Smooth muscle cell (in vitro differentiated cells): ENCODE measurements at regions not wholly inside any gene's neighbourhood (a gene's known extent, or its start where the extent isn't known, plus 50 kb on each side); places are given as distances from the start of the nearest gene placed in this dataset.

Experiments used
- DNase-seq: peaks from one replicate; lab custom pipeline; 2025; ENCODE audit not compliant: unreplicated experiment; lab: John Stamatoyannopoulos, UW
- H2AFZ ChIP-seq: fragments of 200-600 bp; sonication (generic); 2 replicates; pipeline ENCODE4 v1.6.0; 2016; ENCODE audit warnings: antibody characterized with exemption, low read depth, mild to moderate bottlenecking
- H3F3A ChIP-seq: fragments of 200-600 bp; sonication (generic); 2 replicates; pipeline ENCODE4 v1.6.0; 2017; ENCODE audit warnings: antibody characterized with exemption, low read depth
- H3K27ac ChIP-seq: fragments of 200-600 bp; sonication (generic); 2 replicates; pipeline ENCODE4 v1.5.1; 2016; ENCODE audit warnings: low read depth, mild to moderate bottlenecking
- H3K27me3 ChIP-seq: fragments of 200-600 bp; sonication (generic); 2 replicates; pipeline ENCODE4 v1.6.1; 2016; ENCODE audit warnings: low read depth, mild to moderate bottlenecking
- H3K36me3 ChIP-seq: fragments of 200-600 bp; sonication (generic); 2 replicates; pipeline ENCODE4 v1.5.1; 2016; ENCODE audit warnings: low read depth
- H3K4me1 ChIP-seq: fragments of 200-600 bp; sonication (generic); 2 replicates; pipeline ENCODE4 v1.5.1; 2016; ENCODE audit warnings: low read depth
- H3K4me2 ChIP-seq: fragments of 200-600 bp; sonication (generic); 2 replicates; pipeline ENCODE4 v1.6.0; 2016; ENCODE audit warnings: mild to moderate bottlenecking
- H3K4me3 ChIP-seq: fragments of 200-600 bp; sonication (generic); 2 replicates; pipeline ENCODE4 v1.5.1; 2016; ENCODE audit warnings: mild to moderate bottlenecking
- H3K79me2 ChIP-seq: fragments of 200-600 bp; sonication (generic); 2 replicates; pipeline ENCODE4 v1.6.0; 2016; ENCODE audit warnings: low read depth, mild to moderate bottlenecking
- H3K9ac ChIP-seq: fragments of 200-600 bp; sonication (generic); 2 replicates; pipeline ENCODE4 v1.6.0; 2016; ENCODE audit warnings: low read depth
- H3K9me3 ChIP-seq: fragments of 200-600 bp; sonication (generic); replicated peaks from 2 replicates; pipeline ENCODE4 v1.5.1; 2016; ENCODE audit warnings: low read depth
- H4K20me1 ChIP-seq: fragments of 200-600 bp; sonication (generic); 2 replicates; pipeline ENCODE4 v1.6.0; 2016; ENCODE audit warnings: low read depth
- WGBS: methylation state at CpG from one replicate; pipeline ENCODE4 v1.1.7; 2016; ENCODE audit warnings: low lambda C conversion rate; 5-methylcytosine and 5-hydroxymethylcytosine counted together
- TF ChIP-seq, protein P1 (sequence below): fragments of 200-600 bp; sonication (generic); IDR thresholded peaks from 2 replicates; pipeline ENCODE4 v1.5.1; 2017; ENCODE audit warnings: borderline replicate concordance, mild to moderate bottlenecking, antibody characterized with exemption; ENCODE audit not compliant: insufficient read depth, poor library complexity, severe bottlenecking

DNA sequence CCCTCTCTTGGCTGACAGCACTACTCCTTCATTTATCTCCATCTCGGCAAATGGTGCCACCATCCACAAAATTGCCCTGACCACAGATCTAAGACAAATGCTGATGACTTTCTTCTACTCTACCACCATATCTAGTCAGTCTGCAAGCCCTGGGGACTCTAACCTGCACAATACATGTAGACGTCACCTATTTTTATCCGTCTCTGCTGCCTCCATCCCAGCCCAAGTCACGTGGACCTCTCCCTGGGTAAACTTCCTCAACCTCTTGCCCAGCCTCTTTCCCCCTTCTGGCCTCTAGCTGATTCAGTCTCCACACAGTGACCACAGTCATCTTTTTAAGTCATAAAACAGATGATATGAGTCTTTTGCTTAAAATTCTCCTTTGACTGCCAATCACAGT lies 1203.0 kb downstream of the AACS start:
- 92% methylated on average over 4 of the region's 4 CpGs for WGBS
- Histone ChIP-seq H3K4me3 (no peak overlapping the region), H3K4me1 (no peaks in the 10 kb centered on the region)

DNA sequence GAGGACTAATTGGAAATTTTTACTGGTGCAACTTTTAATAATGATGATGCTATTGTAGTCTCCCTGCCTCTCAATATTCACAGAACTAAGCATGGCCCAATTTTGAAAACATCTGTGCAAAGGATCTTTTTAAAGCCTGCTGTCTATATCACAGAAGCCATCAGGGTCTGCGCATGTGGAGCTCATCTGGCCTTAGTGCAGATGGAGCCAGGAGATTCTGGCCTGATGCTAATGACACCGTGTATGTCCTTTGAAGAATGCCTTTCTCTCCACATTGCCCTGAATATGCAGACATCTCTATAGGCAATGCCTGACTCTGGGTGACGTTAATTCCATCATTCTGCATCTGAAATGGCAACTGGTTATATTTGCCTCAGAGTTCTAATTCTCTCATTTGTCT lies 1205.9 kb downstream of the AACS start:
- H3K4me3 ChIP-seq = no peak overlapping the region
- H3K4me1 ChIP-seq = no peaks in the 10 kb centered on the region
- no peaks in the 10 kb centered on the region for H3K27me3 ChIP-seq
- no peak overlapping the region for H2AFZ ChIP-seq
- no peak overlapping the region for H3K27ac ChIP-seq
- H3K36me3 ChIP-seq = no peaks in the 10 kb centered on the region
- no peaks in the 10 kb centered on the region for H3K79me2 ChIP-seq
- DNase-seq = no peak
- no peak overlapping the region for H3K4me2 ChIP-seq
- no peaks in the 10 kb centered on the region for H3F3A ChIP-seq
- H3K9me3 ChIP-seq = no peaks in the 10 kb centered on the region
- no peaks in the 10 kb centered on the region for H4K20me1 ChIP-seq
- 81% methylated on average over 3 of the region's 3 CpGs for whole genome bisulfite sequencing
- TF ChIP-seq, protein P1, sequence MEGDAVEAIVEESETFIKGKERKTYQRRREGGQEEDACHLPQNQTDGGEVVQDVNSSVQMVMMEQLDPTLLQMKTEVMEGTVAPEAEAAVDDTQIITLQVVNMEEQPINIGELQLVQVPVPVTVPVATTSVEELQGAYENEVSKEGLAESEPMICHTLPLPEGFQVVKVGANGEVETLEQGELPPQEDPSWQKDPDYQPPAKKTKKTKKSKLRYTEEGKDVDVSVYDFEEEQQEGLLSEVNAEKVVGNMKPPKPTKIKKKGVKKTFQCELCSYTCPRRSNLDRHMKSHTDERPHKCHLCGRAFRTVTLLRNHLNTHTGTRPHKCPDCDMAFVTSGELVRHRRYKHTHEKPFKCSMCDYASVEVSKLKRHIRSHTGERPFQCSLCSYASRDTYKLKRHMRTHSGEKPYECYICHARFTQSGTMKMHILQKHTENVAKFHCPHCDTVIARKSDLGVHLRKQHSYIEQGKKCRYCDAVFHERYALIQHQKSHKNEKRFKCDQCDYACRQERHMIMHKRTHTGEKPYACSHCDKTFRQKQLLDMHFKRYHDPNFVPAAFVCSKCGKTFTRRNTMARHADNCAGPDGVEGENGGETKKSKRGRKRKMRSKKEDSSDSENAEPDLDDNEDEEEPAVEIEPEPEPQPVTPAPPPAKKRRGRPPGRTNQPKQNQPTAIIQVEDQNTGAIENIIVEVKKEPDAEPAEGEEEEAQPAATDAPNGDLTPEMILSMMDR = no peak
- H3K9ac ChIP-seq = no peak overlapping the region

More for the DNA sequence above, 1203.0 kb downstream of the AACS start:
- no peaks in the 10 kb centered on the region for H3K27me3 ChIP-seq
- DNase-seq = no peak
- no peaks in the 10 kb centered on the region for H3K79me2 ChIP-seq
- TF ChIP-seq, protein P1 = no peak
- H3F3A ChIP-seq = no peaks in the 10 kb centered on the region
- H3K27ac ChIP-seq = no peak overlapping the region
- H3K9ac ChIP-seq = no peak overlapping the region
- no peaks in the 10 kb centered on the region for H4K20me1 ChIP-seq
- H3K36me3 ChIP-seq = no peaks in the 10 kb centered on the region
- no peak overlapping the region for H2AFZ ChIP-seq
- H3K4me2 ChIP-seq = no peak overlapping the region
- H3K9me3 ChIP-seq = no peaks in the 10 kb centered on the region

DNA sequence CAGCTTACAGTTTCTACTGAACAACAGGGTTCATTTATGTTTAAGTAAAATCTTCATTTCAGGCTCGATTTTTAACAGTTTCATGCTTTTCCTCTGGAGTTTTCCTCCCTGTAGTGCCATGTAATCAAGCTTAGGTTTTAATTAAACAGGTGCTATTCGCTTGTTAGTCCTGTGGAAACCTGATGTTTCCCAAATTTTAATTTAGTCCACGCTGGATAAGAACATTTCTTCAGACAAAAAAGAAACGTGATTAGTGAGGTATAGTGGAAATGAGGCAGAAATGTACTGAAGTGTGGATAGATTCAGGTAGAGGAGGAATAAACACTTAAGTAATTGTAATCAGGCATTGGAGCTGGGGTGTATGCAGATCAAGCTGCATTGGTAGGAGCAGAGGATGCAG lies 1217.5 kb downstream of the AACS start:
- H3K4me2 ChIP-seq = no peak overlapping the region

DNA sequence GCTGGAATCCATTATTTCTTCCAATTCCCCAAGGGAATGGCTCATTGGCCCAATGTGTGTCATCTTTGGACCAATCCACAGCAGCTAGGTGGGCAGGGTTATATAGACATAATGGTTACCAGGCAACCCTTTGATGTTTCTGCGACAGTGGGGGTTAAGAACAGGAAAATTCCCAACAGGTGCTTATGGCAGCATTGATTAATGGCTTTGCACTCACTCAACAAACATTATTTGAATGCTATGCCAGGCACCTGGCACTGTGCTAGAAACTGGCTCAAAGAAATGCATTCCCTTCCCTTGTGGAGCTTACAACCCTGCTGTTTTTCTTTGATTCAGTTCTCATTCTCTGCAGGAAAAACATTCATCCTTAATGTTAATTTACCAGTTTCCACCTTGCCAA lies 1221.0 kb downstream of the AACS start:
- 71% methylated on average over 1 of the region's 1 CpG for WGBS
- no peaks in the 10 kb centered on the region for H3F3A ChIP-seq
- TF ChIP-seq, protein P1 = no peak
- H3K4me3 ChIP-seq = no peak overlapping the region
- no peaks in the 10 kb centered on the region for H3K36me3 ChIP-seq
- H3K27ac ChIP-seq = no peak overlapping the region
- no peaks in the 10 kb centered on the region for H4K20me1 ChIP-seq
- no peaks in the 10 kb centered on the region for H3K79me2 ChIP-seq
- DNase-seq = no peak
- H3K9me3 ChIP-seq = no peaks in the 10 kb centered on the region
- H2AFZ ChIP-seq = no peak overlapping the region
- no peaks in the 10 kb centered on the region for H3K27me3 ChIP-seq
- H3K4me2 ChIP-seq = no peak overlapping the region
- no peaks in the 10 kb centered on the region for H3K4me1 ChIP-seq
- H3K9ac ChIP-seq = no peak overlapping the region

More for the DNA sequence above, 1217.5 kb downstream of the AACS start:
- Histone ChIP-seq H4K20me1 (no peaks in the 10 kb centered on the region), H2AFZ (no peak overlapping the region), H3K79me2 (no peaks in the 10 kb centered on the region), H3K9me3 (no peaks in the 10 kb centered on the region), H3K4me1 (no peaks in the 10 kb centered on the region), H3K4me3 (no peak overlapping the region), H3K9ac (no peak overlapping the region), H3K36me3 (no peaks in the 10 kb centered on the region), H3K27ac (no peak overlapping the region), H3F3A (no peaks in the 10 kb centered on the region), H3K27me3 (no peaks in the 10 kb centered on the region)
- WGBS = 61% methylated on average over 4 of the region's 4 CpGs
- TF ChIP-seq, protein P1 = no peak
- DNase-seq = no peak
